NT2/D1 (cell line): ENCODE measurements at regions not wholly inside any gene's neighbourhood (a gene's known extent, or its start where the extent isn't known, plus 50 kb on each side); places are given as distances from the start of the nearest gene placed in this dataset.

Experiments
- DNase-seq: peaks from one replicate; pipeline ENCODE4 v3.0.0-alpha.2; 2011; ENCODE audit warnings: low read depth, low spot score
- H3K27me3 ChIP-seq: 2 replicates; pipeline ENCODE4 v1.6.0; 2011; ENCODE audit warnings: mild to moderate bottlenecking; ENCODE audit not compliant: insufficient read length, insufficient read depth
- H3K36me3 ChIP-seq: 2 replicates; pipeline ENCODE4 v1.6.1; 2011; ENCODE audit warnings: mild to moderate bottlenecking, low read length, mixed read lengths; ENCODE audit not compliant: insufficient read depth, insufficient read length
- H3K4me1 ChIP-seq: 2 replicates; pipeline ENCODE4 v1.5.1; 2011; ENCODE audit not compliant: insufficient read depth, insufficient read length
- H3K4me3 ChIP-seq: 2 replicates; pipeline ENCODE4 v1.5.1; 2011; ENCODE audit warnings: low read depth; ENCODE audit not compliant: insufficient read length
- H3K9ac ChIP-seq: 2 replicates; pipeline ENCODE4 v1.6.0; 2011; ENCODE audit warnings: low read depth; ENCODE audit not compliant: insufficient read length
- H3K9me3 ChIP-seq: 2 replicates; pipeline ENCODE4 v1.5.1; 2011; ENCODE audit warnings: mild to moderate bottlenecking, low read length; ENCODE audit not compliant: insufficient read depth
- SUZ12 ChIP-seq: IDR thresholded peaks from 2 replicates; pipeline ENCODE4 v1.6.1; 2011; ENCODE audit not compliant: insufficient read length, insufficient read depth; ENCODE audit errors: extremely low read depth
- YY1 ChIP-seq: IDR thresholded peaks from 2 replicates; pipeline ENCODE4 v1.6.1; 2011; ENCODE audit not compliant: insufficient read length, insufficient read depth
- ZNF274 ChIP-seq: IDR thresholded peaks from 2 replicates; pipeline ENCODE4 v1.6.1; 2011; ENCODE audit warnings: mild to moderate bottlenecking, low read depth, low read length

- no peak for DNase-seq
- no peak for TF ChIP-seq SUZ12
- no peak for TF ChIP-seq YY1
- Histone ChIP-seq H3K36me3 (no peaks in the 10 kb centered on the region), H3K4me3 (no peak overlapping the region), H3K9ac (no peak overlapping the region), H3K9me3 (no peaks in the 10 kb centered on the region), H3K27me3 (no peaks in the 10 kb centered on the region), H3K4me1 (no peaks in the 10 kb centered on the region)
Measured at GRCh38 chr1:115437196-115437595, 99.1 kb upstream of the NGF start.

GRCh38 chr1:115436596-115436995 is 98.5 kb upstream of the NGF start:
- no peak overlapping the region for H3K4me3 ChIP-seq

GRCh38 chr1:115433483-115433882 is 95.4 kb upstream of the NGF start:
- no peaks in the 10 kb centered on the region for H3K9me3 ChIP-seq
- no peak overlapping the region for H3K4me3 ChIP-seq
- no peak overlapping the region for H3K9ac ChIP-seq
- TF ChIP-seq YY1 (no peak), SUZ12 (no peak), ZNF274 (no peak)
- DNase-seq = no peak
- H3K36me3 ChIP-seq = no peaks in the 10 kb centered on the region
- H3K27me3 ChIP-seq = no peaks in the 10 kb centered on the region
- no peaks in the 10 kb centered on the region for H3K4me1 ChIP-seq

More at GRCh38 chr1:115436596-115436995, 98.5 kb upstream of the NGF start:
- H3K4me1 ChIP-seq = no peaks in the 10 kb centered on the region
- H3K36me3 ChIP-seq = no peaks in the 10 kb centered on the region
- no peaks in the 10 kb centered on the region for H3K27me3 ChIP-seq
- H3K9ac ChIP-seq = no peak overlapping the region
- TF ChIP-seq ZNF274 (no peak), YY1 (no peak), SUZ12 (no peak)
- no peaks in the 10 kb centered on the region for H3K9me3 ChIP-seq
- peak; percentile 8 for DNase-seq

- Histone ChIP-seq H3K9me3 (no peaks in the 10 kb centered on the region), H3K27me3 (no peaks in the 10 kb centered on the region), H3K9ac (no peak overlapping the region), H3K36me3 (no peaks in the 10 kb centered on the region), H3K4me1 (no peaks in the 10 kb centered on the region), H3K4me3 (no peak overlapping the region)
- DNase-seq = no peak
- no peak for TF ChIP-seq YY1
- no peak for TF ChIP-seq ZNF274
- no peak for TF ChIP-seq SUZ12
Measured at GRCh38 chr1:115432061-115432460, 94.0 kb upstream of the NGF start.

DNA sequence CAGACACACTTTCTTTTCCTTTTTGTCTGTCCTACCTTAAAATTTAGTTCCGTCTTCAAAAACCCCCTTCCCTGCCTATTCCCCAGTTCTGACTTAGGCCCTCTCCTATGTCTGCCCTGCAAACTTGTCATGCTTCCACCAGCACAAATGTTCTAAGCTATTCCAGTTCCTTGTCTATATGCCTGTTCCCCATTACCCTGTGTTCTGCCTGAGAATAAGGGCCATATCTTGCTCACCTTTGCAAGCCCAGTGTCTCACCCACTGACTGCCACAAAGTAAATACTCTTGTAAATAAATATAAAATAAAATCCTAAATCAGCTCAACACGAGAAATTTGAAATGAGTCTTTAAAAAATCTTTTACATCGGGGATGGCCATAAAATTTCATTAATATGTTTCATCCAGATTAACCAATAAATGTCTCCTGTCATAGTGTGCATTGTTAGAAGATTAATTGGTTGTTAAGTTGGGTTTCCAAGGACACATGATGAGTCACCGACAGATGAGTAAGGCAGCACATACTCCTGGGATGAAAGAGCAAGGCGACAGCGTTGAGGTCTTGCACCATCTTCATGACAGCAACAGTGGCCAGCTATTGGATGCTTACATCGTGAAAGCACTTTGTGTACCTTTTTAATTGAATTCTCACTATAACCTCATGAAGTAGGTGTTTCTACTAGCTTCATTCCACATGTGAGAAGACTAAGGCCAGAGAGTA is 92.6 kb upstream of the NGF start:
- no peaks in the 10 kb centered on the region for H3K27me3 ChIP-seq
- no peak overlapping the region for H3K9ac ChIP-seq
- no peaks in the 10 kb centered on the region for H3K4me1 ChIP-seq
- DNase-seq = no peak
- TF ChIP-seq YY1 (no peak), SUZ12 (no peak), ZNF274 (no peak)
- H3K9me3 ChIP-seq = no peaks in the 10 kb centered on the region
- H3K36me3 ChIP-seq = no peaks in the 10 kb centered on the region
- no peak overlapping the region for H3K4me3 ChIP-seq

GRCh38 chr1:115429884-115430283 is 91.8 kb upstream of the NGF start:
- no peak overlapping the region for H3K4me3 ChIP-seq
- no peaks in the 10 kb centered on the region for H3K27me3 ChIP-seq
- no peaks in the 10 kb centered on the region for H3K4me1 ChIP-seq
- H3K9me3 ChIP-seq = no peaks in the 10 kb centered on the region
- no peak for TF ChIP-seq YY1
- no peak for TF ChIP-seq SUZ12
- no peak for TF ChIP-seq ZNF274
- H3K9ac ChIP-seq = no peak overlapping the region
- H3K36me3 ChIP-seq = no peaks in the 10 kb centered on the region
- DNase-seq = no peak

DNA sequence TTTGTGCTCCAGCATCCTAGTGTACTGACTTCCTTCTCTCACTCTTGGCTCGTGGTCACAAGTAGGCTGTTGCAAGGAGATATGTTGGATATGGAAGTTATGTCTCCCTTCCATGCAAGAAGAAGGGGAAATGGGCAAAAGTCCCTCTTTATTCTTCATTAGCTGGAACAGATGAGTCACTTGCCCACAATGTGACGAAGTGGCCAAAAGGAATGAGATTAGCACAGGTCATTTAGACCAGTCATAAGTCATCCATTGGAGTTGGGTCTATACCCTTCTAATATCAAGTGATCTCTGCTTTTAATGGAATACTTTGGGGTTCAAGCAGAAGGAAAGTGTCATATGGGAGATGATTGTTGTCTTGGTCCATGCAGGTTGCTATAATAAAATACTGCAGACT is 91.2 kb upstream of the NGF start:
- H3K9ac ChIP-seq = no peak overlapping the region
- no peak overlapping the region for H3K4me3 ChIP-seq
- TF ChIP-seq ZNF274 (no peak), SUZ12 (no peak), YY1 (no peak)
- no peaks in the 10 kb centered on the region for H3K36me3 ChIP-seq
- no peaks in the 10 kb centered on the region for H3K4me1 ChIP-seq
- no peak for DNase-seq
- H3K27me3 ChIP-seq = no peaks in the 10 kb centered on the region
- H3K9me3 ChIP-seq = no peaks in the 10 kb centered on the region
